ENCODE measurements at regions not wholly inside any gene's neighbourhood (a gene's known extent, or its start where the extent isn't known, plus 50 kb on each side); places are given as distances from the start of the nearest gene placed in this dataset.
A peak's percentile ranks its signal among the peaks of the same experiment; 100 is the strongest.

- Histone ChIP-seq H3K27ac (no peak overlapping the region), H3K4me1 (peaks cover 0 to 3% (median 0%) of the 10 kb centered on the region in 9 donors), H3K4me3 (no peak overlapping the region), H3K36me3 (no peaks in the 10 kb centered on the region), H3K27me3 (peaks cover 0 to 15% (median 0%) of the 10 kb centered on the region in 7 donors), H3K9me3 (peaks cover 0 to 38% (median 0%) of the 10 kb centered on the region in 11 donors)
- ATAC-seq (no peak), DNase-seq (no peak)
- TF ChIP-seq, protein P1, sequence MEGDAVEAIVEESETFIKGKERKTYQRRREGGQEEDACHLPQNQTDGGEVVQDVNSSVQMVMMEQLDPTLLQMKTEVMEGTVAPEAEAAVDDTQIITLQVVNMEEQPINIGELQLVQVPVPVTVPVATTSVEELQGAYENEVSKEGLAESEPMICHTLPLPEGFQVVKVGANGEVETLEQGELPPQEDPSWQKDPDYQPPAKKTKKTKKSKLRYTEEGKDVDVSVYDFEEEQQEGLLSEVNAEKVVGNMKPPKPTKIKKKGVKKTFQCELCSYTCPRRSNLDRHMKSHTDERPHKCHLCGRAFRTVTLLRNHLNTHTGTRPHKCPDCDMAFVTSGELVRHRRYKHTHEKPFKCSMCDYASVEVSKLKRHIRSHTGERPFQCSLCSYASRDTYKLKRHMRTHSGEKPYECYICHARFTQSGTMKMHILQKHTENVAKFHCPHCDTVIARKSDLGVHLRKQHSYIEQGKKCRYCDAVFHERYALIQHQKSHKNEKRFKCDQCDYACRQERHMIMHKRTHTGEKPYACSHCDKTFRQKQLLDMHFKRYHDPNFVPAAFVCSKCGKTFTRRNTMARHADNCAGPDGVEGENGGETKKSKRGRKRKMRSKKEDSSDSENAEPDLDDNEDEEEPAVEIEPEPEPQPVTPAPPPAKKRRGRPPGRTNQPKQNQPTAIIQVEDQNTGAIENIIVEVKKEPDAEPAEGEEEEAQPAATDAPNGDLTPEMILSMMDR (IDR thresholded peaks at IDR 0.05): no peak
- intact Hi-C loops (cut with DNase I): no loop called here
These were observed 78.4 kb downstream of the CYP26A1 start for GRCh38 chr10:93152136-93152535.

GRCh38 chr10:93154531-93154930 lies 80.8 kb downstream of the CYP26A1 start:
- no peaks in the 10 kb centered on the region for H3K27me3 ChIP-seq

DNA sequence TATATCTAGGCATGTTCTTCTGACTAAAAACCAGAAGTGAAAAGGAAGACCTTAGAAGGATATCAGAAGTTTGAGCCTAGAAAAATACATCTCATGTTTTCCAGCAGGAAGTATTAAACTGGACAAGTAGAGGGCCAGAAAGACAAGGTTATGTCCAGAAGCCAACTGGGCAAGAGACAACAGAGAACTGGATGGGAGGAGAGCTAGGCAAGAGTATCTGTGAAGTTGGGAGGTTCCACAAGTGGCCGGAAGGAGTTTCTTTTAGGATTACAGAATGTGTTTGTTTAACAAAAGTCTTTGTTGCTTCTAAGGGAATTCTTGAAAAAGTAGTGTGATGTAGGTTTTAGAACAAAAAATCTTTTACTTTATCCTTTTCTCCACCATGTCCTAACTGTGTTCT lies 86.4 kb downstream of the CYP26A1 start:
- WGBS, 2 donors: 67 to 79% methylated on average over 1 of the region's 1 CpG
- Histone ChIP-seq H3K27ac (peak overlapping the region in 2 of 10 donors; percentile 56 to 68), H3K9me3 (peaks cover 0 to 28% (median under 1%) of the 10 kb centered on the region in 11 donors), H3K4me1 (no peaks in the 10 kb centered on the region), H3K4me3 (no peak overlapping the region), H3K36me3 (no peaks in the 10 kb centered on the region), H3K27me3 (peaks cover 0 to 10% (median 0%) of the 10 kb centered on the region in 7 donors)
- DNase-seq (no peak), ATAC-seq (peak in 2 of 8 donors; percentile 49 to 63)
- intact Hi-C loops (cut with DNase I): no loop called here
- TF ChIP-seq, protein P1 (IDR thresholded peaks at IDR 0.05): no peak

More at GRCh38 chr10:93154531-93154930, 80.8 kb downstream of the CYP26A1 start:
- Histone ChIP-seq H3K9me3 (peaks cover 0 to 54% (median 3%) of the 10 kb centered on the region in 11 donors), H3K4me1 (peaks cover 0 to 3% (median 0%) of the 10 kb centered on the region in 9 donors), H3K4me3 (no peak overlapping the region), H3K27ac (no peak overlapping the region), H3K36me3 (no peaks in the 10 kb centered on the region)
- intact Hi-C loops (cut with DNase I): no loop called here
- ATAC-seq (no peak), DNase-seq (no peak)
- TF ChIP-seq, protein P1 (IDR thresholded peaks at IDR 0.05): no peak

GRCh38 chr10:93160829-93161228 lies 87.1 kb downstream of the CYP26A1 start:
- DNase-seq (peak; percentile 8 to 14), ATAC-seq (peak in 7 of 8 donors; percentile 17 to 92 (median 73))
- no peaks in the 10 kb centered on the region for H3K36me3 ChIP-seq
- H3K4me1 ChIP-seq: no peaks in the 10 kb centered on the region
- TF ChIP-seq, protein P1 (IDR thresholded peaks at IDR 0.05): no peak
- WGBS, 2 donors: 70 to 72% methylated on average over 7 of the region's 7 CpGs
- H3K4me3 ChIP-seq: no peak overlapping the region
- H3K27ac ChIP-seq: peak overlapping the region in 2 of 10 donors; percentile 56 to 68
- peaks cover 0 to 23% (median 0%) of the 10 kb centered on the region in 11 donors for H3K9me3 ChIP-seq
- intact Hi-C loops (cut with DNase I): no loop called here
- H3K27me3 ChIP-seq: peaks cover 0 to 10% (median 0%) of the 10 kb centered on the region in 7 donors
